ENCODE measurements at regions not wholly inside any gene's neighbourhood (a gene's known extent, or its start where the extent isn't known, plus 50 kb on each side); places are given as distances from the start of the nearest gene placed in this dataset.

GRCh38 chr9:79020276-79020675, 551.5 kb upstream of the TLE4 start:
- H3K4me3 ChIP-seq, result no peak overlapping the region
- no peak for ATAC-seq
- H3K36me3 ChIP-seq, result no peaks in the 10 kb centered on the region
- no peak for TF ChIP-seq CTCF (IDR thresholded peaks at IDR 0.05)
- H3K4me1 ChIP-seq, result no peaks in the 10 kb centered on the region
- DNase-seq, result no peak
- intact Hi-C loops (cut with DNase I), result no loop called here
- H3K27me3 ChIP-seq (ENCODE audit: low read depth), result no peaks in the 10 kb centered on the region
- H3K27ac ChIP-seq, result no peak overlapping the region
- H3K9me3 ChIP-seq, result no peaks in the 10 kb centered on the region

- Histone ChIP-seq H3K27ac (no peak overlapping the region), H3K36me3 (no peaks in the 10 kb centered on the region), H3K9me3 (no peaks in the 10 kb centered on the region), H3K4me3 (no peak overlapping the region), H3K4me1 (no peaks in the 10 kb centered on the region), H3K27me3 (ENCODE audit: low read depth) (no peaks in the 10 kb centered on the region)
- no peak for DNase-seq
- no peak for ATAC-seq
- TF ChIP-seq CTCF (IDR thresholded peaks at IDR 0.05), result no peak
- intact Hi-C loops (cut with DNase I), result no loop called here
Measured at GRCh38 chr9:79021084-79021483, 550.7 kb upstream of the TLE4 start.

GRCh38 chr9:79023134-79023580, 548.6 kb upstream of the TLE4 start:
- Histone ChIP-seq H3K4me3 (no peak overlapping the region), H3K27me3 (ENCODE audit: low read depth) (no peaks in the 10 kb centered on the region), H3K4me1 (no peaks in the 10 kb centered on the region), H3K9me3 (no peaks in the 10 kb centered on the region), H3K36me3 (no peaks in the 10 kb centered on the region), H3K27ac (no peak overlapping the region)
- intact Hi-C loops (cut with DNase I), result no loop called here
- ATAC-seq, result no peak
- no peak for TF ChIP-seq CTCF (IDR thresholded peaks at IDR 0.05)
- no peak for DNase-seq

GRCh38 chr9:79026316-79026715, 545.4 kb upstream of the TLE4 start:
- no peak for TF ChIP-seq CTCF (IDR thresholded peaks at IDR 0.05)
- Histone ChIP-seq H3K4me3 (no peak overlapping the region), H3K4me1 (no peaks in the 10 kb centered on the region), H3K27ac (no peak overlapping the region), H3K36me3 (no peaks in the 10 kb centered on the region), H3K9me3 (no peaks in the 10 kb centered on the region), H3K27me3 (ENCODE audit: low read depth) (no peaks in the 10 kb centered on the region)
- no peak for DNase-seq
- no peak for ATAC-seq
- intact Hi-C loops (cut with DNase I), result no loop called here

GRCh38 chr9:79028101-79028500, 543.7 kb upstream of the TLE4 start:
- no peak for TF ChIP-seq CTCF (IDR thresholded peaks at IDR 0.05)
- Histone ChIP-seq H3K27me3 (ENCODE audit: low read depth) (no peaks in the 10 kb centered on the region), H3K9me3 (no peaks in the 10 kb centered on the region), H3K36me3 (no peaks in the 10 kb centered on the region), H3K4me3 (no peak overlapping the region), H3K27ac (no peak overlapping the region), H3K4me1 (no peaks in the 10 kb centered on the region)
- intact Hi-C loops (cut with DNase I), result no loop called here
- no peak for DNase-seq
- ATAC-seq, result no peak

- DNase-seq (no peak), ATAC-seq (no peak)
- TF ChIP-seq CTCF (IDR thresholded peaks at IDR 0.05), result no peak
- Histone ChIP-seq H3K4me1 (no peaks in the 10 kb centered on the region), H3K27ac (no peak overlapping the region), H3K9me3 (no peaks in the 10 kb centered on the region), H3K4me3 (no peak overlapping the region), H3K27me3 (ENCODE audit: low read depth) (no peaks in the 10 kb centered on the region), H3K36me3 (no peaks in the 10 kb centered on the region)
- intact Hi-C loops (cut with DNase I), result no loop called here
Measured at GRCh38 chr9:79034583-79034982, 537.2 kb upstream of the TLE4 start.

All from lower lobe of right lung (tissue), 2 donors.